Epithelial cell of proximal tubule (primary cell): ENCODE measurements at regions not wholly inside any gene's neighbourhood (a gene's known extent, or its start where the extent isn't known, plus 50 kb on each side); places are given as distances from the start of the nearest gene placed in this dataset.

ENCODE experiments used
- DNase-seq: peaks from one replicate; pipeline ENCODE4 v3.0.0-alpha.2; 2011; ENCODE audit warnings: low read depth
- H3K4me3 ChIP-seq: 2 replicates; pipeline ENCODE4 v1.5.1; 2011; ENCODE audit warnings: low read depth, mild to moderate bottlenecking, low read length
- TF ChIP-seq, protein P1 (sequence below): conservative IDR thresholded peaks from 2 replicates; pipeline ENCODE4 v1.5.1; 2012; ENCODE audit warnings: low read depth, mild to moderate bottlenecking, low read length

DNA sequence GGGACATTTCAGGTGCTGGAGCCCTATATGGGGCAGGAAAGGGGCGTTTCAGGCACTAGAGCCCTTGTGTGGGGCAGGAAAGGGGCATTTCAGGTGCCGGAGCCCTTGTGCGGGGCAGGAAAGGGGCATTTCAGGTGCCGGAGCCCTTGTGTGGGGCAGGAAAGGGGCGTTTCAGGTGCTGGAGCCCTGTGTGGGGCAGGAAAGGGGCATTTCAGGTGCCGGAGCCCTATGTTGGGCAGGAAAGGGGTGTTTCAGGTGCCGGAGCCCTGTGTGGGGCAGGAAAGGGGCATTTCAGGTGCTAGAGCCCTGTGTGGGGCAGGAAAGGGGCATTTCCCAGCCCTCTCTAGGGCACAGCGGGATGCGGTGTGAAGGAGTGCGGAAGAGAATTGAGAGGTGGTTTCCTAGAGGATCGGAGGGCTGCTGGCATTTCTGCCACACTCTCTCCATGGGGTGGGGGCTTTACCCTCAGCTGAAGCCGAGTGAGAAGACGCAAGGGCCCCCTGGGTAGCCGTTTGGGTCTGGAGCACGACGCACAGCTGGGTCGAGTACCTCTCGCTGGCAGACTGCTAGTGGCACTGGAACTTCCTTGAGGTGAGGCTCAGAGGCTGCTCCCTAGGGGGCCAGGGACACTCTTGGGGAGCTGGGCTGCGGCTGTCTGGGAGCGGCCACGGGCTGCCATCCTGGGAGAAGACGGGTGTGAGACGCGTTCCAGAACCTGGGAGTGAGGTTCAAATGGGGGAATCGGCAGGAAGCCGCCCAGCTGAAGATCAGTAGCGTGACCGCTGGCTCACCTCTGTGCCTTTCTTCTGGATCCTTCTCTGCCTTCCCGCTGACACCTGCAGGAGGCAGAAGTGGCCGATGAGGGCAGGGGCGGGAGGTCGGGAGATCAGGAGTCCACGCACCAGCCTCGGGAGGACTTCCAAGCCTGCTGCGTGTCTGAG lies 122.6 kb upstream of the IRX4 start:
- TF ChIP-seq, protein P1, sequence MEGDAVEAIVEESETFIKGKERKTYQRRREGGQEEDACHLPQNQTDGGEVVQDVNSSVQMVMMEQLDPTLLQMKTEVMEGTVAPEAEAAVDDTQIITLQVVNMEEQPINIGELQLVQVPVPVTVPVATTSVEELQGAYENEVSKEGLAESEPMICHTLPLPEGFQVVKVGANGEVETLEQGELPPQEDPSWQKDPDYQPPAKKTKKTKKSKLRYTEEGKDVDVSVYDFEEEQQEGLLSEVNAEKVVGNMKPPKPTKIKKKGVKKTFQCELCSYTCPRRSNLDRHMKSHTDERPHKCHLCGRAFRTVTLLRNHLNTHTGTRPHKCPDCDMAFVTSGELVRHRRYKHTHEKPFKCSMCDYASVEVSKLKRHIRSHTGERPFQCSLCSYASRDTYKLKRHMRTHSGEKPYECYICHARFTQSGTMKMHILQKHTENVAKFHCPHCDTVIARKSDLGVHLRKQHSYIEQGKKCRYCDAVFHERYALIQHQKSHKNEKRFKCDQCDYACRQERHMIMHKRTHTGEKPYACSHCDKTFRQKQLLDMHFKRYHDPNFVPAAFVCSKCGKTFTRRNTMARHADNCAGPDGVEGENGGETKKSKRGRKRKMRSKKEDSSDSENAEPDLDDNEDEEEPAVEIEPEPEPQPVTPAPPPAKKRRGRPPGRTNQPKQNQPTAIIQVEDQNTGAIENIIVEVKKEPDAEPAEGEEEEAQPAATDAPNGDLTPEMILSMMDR = no peak
- DNase-seq = no peak
- H3K4me3 ChIP-seq = no peak overlapping the region

DNA sequence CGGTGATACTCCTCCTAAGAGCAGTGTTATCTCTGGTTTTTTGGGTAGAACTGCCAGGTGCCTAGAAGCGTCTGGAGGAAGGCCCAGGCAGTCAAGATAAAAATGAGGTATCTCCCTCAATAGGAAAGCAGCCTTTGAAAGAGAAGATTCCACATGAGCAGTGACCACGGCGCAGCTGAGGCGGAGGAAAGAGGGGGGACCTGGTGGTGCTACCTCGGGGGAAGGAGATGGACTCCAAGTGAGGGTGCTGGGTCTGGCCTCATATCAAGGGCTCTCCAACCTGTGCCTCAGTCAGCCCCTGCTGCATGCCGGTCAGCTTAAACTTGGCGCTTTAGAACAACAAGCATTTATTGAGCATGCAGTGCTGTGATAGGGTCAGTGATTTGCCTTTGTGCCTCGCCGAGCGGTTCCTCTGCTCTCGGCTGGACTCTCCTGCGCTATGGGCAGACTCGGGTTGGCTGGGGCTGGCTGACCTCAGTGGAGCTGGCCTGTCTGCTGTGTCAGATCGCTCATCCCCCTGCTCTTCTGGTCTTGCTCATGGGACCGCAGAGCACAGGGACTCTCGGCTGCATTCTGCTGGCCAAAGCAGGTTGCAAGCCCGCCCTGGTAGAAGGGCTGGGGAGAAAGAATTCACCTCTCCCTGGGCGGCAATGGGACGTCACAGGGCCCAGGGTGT lies 121.1 kb upstream of the IRX4 start:
- TF ChIP-seq, protein P1 = no peak
- no peak for DNase-seq
- no peak overlapping the region for H3K4me3 ChIP-seq

GRCh38 chr5:2003206-2003605 lies 120.5 kb upstream of the IRX4 start:
- no peak overlapping the region for H3K4me3 ChIP-seq
- TF ChIP-seq, protein P1 = no peak
- DNase-seq = no peak

DNA sequence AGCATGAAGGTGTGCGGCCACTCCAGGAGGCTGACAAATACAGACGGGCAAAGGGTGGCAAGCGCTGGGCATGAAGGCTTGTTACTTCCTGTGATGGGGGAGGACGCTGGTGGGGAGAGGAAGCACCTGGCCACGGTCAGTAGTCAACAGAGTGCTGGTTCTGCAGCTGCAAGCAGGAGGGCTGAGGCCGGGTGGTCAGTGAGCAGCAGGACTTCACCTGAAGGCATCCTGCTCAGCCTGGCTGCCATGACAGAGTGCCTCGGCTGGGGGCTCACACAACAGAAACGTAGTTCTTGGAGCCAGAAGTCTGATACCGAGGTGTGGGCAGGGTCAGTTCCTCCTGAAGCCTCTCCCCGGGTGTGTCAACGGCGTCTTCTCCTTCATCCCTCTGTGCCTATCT lies 118.6 kb upstream of the IRX4 start:
- no peak for DNase-seq
- H3K4me3 ChIP-seq = no peak overlapping the region
- TF ChIP-seq, protein P1 = no peak

DNA sequence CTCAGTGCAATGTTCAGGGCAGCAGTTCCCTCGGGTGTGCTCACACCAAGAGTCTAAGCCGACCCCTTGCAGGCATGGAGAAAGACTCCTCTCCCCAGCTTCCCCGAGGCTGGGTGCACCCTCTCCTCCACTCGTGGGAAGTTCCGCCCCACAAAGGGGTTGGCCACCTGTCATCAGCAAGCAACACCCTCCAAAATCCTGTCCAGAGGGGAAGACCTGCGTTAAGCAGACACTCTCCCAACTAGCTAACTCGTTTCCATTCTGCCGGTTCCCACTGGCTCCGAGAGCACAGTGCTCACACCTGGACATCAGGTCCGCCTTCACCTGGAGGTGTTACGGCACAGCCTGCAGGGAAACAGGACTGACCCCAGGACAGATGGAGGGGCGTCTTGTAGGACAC lies 117.9 kb upstream of the IRX4 start:
- no peak overlapping the region for H3K4me3 ChIP-seq
- TF ChIP-seq, protein P1 = no peak
- no peak for DNase-seq

GRCh38 chr5:1999794-2000193 lies 117.1 kb upstream of the IRX4 start:
- TF ChIP-seq, protein P1 = no peak
- no peak overlapping the region for H3K4me3 ChIP-seq
- DNase-seq = no peak
